CD1c-positive myeloid dendritic cell (primary cell): ENCODE measurements at regions not wholly inside any gene's neighbourhood (a gene's known extent, or its start where the extent isn't known, plus 50 kb on each side); places are given as distances from the start of the nearest gene placed in this dataset.

Source experiments
- DNase-seq: peaks from one replicate; pipeline ENCODE4 v3.0.0-alpha.2; 2016; ENCODE audit errors: extremely low spot score

- no peak for DNase-seq
These were observed 71.8 kb downstream of the RTL9 start for GRCh38 chrX:110430293-110431076.

- DNase-seq = no peak
These were observed 73.7 kb downstream of the RTL9 start for GRCh38 chrX:110432091-110432905.

GRCh38 chrX:110432906-110433215 lies 74.2 kb downstream of the RTL9 start:
- DNase-seq = no peak

GRCh38 chrX:110435196-110435595 lies 76.5 kb downstream of the RTL9 start:
- DNase-seq = no peak

- no peak for DNase-seq
These were observed 77.9 kb downstream of the RTL9 start for GRCh38 chrX:110436523-110436922.

- DNase-seq = no peak
These were observed 79.0 kb downstream of the RTL9 start for GRCh38 chrX:110437686-110438085.

GRCh38 chrX:110440016-110440805 lies 81.6 kb downstream of the RTL9 start:
- peak; percentile 2 for DNase-seq

- DNase-seq = peak; percentile 31
These were observed 84.0 kb downstream of the RTL9 start for GRCh38 chrX:110442635-110443034.

GRCh38 chrX:110444996-110445395 lies 86.3 kb downstream of the RTL9 start:
- DNase-seq = no peak

- DNase-seq = no peak
These were observed 89.8 kb downstream of the RTL9 start for GRCh38 chrX:110448459-110448858.

- DNase-seq = no peak
These were observed 90.7 kb downstream of the RTL9 start for GRCh38 chrX:110449312-110449711.

GRCh38 chrX:110450050-110450449 lies 91.4 kb downstream of the RTL9 start:
- peak; percentile 66 for DNase-seq

GRCh38 chrX:110454336-110454735 lies 95.7 kb downstream of the RTL9 start:
- no peak for DNase-seq

- DNase-seq = no peak
These were observed 104.3 kb downstream of the RTL9 start for GRCh38 chrX:110462957-110463356.

- no peak for DNase-seq
These were observed 108.1 kb downstream of the RTL9 start for GRCh38 chrX:110466790-110467189.

- DNase-seq = no peak
These were observed 113.6 kb downstream of the RTL9 start for GRCh38 chrX:110472265-110472664.

GRCh38 chrX:110477593-110478228 lies 119.1 kb downstream of the RTL9 start:
- no peak for DNase-seq

GRCh38 chrX:110491846-110492620 lies 133.4 kb downstream of the RTL9 start:
- no peak for DNase-seq

- DNase-seq = no peak
These were observed 146.3 kb downstream of the RTL9 start for GRCh38 chrX:110504947-110505346.

- no peak for DNase-seq
These were observed 151.3 kb downstream of the RTL9 start for GRCh38 chrX:110509755-110510532.
